ENCODE measurements at regions not wholly inside any gene's neighbourhood (a gene's known extent, or its start where the extent isn't known, plus 50 kb on each side); places are given as distances from the start of the nearest gene placed in this dataset.

GRCh38 chr12:127538316-127538715, 728.7 kb upstream of the TMEM132C start:
- TF ChIP-seq CTCF (IDR thresholded peaks at IDR 0.05): no peak
- no peaks in the 10 kb centered on the region for H3K36me3 Mint-ChIP-seq (ENCODE audit: unreplicated experiment)
- no peak overlapping the region for H3K27ac Mint-ChIP-seq (ENCODE audit: unreplicated experiment)
- peaks cover 9% of the 10 kb centered on the region for H3K27me3 Mint-ChIP-seq (ENCODE audit: unreplicated experiment)
- H3K9me3 Mint-ChIP-seq (ENCODE audit: unreplicated experiment): peaks cover 7% of the 10 kb centered on the region
- H3K4me1 Mint-ChIP-seq (ENCODE audit: unreplicated experiment): peaks cover 9% of the 10 kb centered on the region
- no peak overlapping the region for H3K4me3 Mint-ChIP-seq (ENCODE audit: unreplicated experiment)
- DNase-seq (ENCODE audit: extremely low spot score, unreplicated experiment): no peak

- no peak for TF ChIP-seq CTCF (IDR thresholded peaks at IDR 0.05)
- H3K4me3 Mint-ChIP-seq (ENCODE audit: unreplicated experiment): no peak overlapping the region
- peaks cover 7% of the 10 kb centered on the region for H3K9me3 Mint-ChIP-seq (ENCODE audit: unreplicated experiment)
- peaks cover 9% of the 10 kb centered on the region for H3K4me1 Mint-ChIP-seq (ENCODE audit: unreplicated experiment)
- no peak overlapping the region for H3K27ac Mint-ChIP-seq (ENCODE audit: unreplicated experiment)
- peaks cover 3% of the 10 kb centered on the region for H3K27me3 Mint-ChIP-seq (ENCODE audit: unreplicated experiment)
- no peaks in the 10 kb centered on the region for H3K36me3 Mint-ChIP-seq (ENCODE audit: unreplicated experiment)
- DNase-seq (ENCODE audit: extremely low spot score, unreplicated experiment): no peak
These were observed 727.6 kb upstream of the TMEM132C start for GRCh38 chr12:127539226-127539858.

GRCh38 chr12:127542391-127542790, 724.6 kb upstream of the TMEM132C start:
- no peak for TF ChIP-seq CTCF (IDR thresholded peaks at IDR 0.05)
- no peaks in the 10 kb centered on the region for H3K36me3 Mint-ChIP-seq (ENCODE audit: unreplicated experiment)
- no peak overlapping the region for H3K27ac Mint-ChIP-seq (ENCODE audit: unreplicated experiment)
- DNase-seq (ENCODE audit: extremely low spot score, unreplicated experiment): no peak
- no peaks in the 10 kb centered on the region for H3K9me3 Mint-ChIP-seq (ENCODE audit: unreplicated experiment)
- no peaks in the 10 kb centered on the region for H3K27me3 Mint-ChIP-seq (ENCODE audit: unreplicated experiment)
- H3K4me3 Mint-ChIP-seq (ENCODE audit: unreplicated experiment): no peak overlapping the region
- peaks cover 9% of the 10 kb centered on the region for H3K4me1 Mint-ChIP-seq (ENCODE audit: unreplicated experiment)

- TF ChIP-seq CTCF (IDR thresholded peaks at IDR 0.05): no peak
- no peak for DNase-seq (ENCODE audit: extremely low spot score, unreplicated experiment)
- H3K27ac Mint-ChIP-seq (ENCODE audit: unreplicated experiment): no peak overlapping the region
- H3K9me3 Mint-ChIP-seq (ENCODE audit: unreplicated experiment): no peaks in the 10 kb centered on the region
- H3K4me3 Mint-ChIP-seq (ENCODE audit: unreplicated experiment): no peak overlapping the region
- H3K4me1 Mint-ChIP-seq (ENCODE audit: unreplicated experiment): peaks cover 9% of the 10 kb centered on the region
- H3K36me3 Mint-ChIP-seq (ENCODE audit: unreplicated experiment): no peaks in the 10 kb centered on the region
- no peaks in the 10 kb centered on the region for H3K27me3 Mint-ChIP-seq (ENCODE audit: unreplicated experiment)
These were observed 724.0 kb upstream of the TMEM132C start for GRCh38 chr12:127542931-127543330.

GRCh38 chr12:127546721-127547505, 720.1 kb upstream of the TMEM132C start:
- Mint-ChIP-seq H3K4me3 (ENCODE audit: unreplicated experiment) (no peak overlapping the region), H3K36me3 (ENCODE audit: unreplicated experiment) (no peaks in the 10 kb centered on the region), H3K4me1 (ENCODE audit: unreplicated experiment) (peaks cover 9% of the 10 kb centered on the region), H3K27me3 (ENCODE audit: unreplicated experiment) (no peaks in the 10 kb centered on the region), H3K9me3 (ENCODE audit: unreplicated experiment) (no peaks in the 10 kb centered on the region), H3K27ac (ENCODE audit: unreplicated experiment) (no peak overlapping the region)
- no peak for DNase-seq (ENCODE audit: extremely low spot score, unreplicated experiment)
- no peak for TF ChIP-seq CTCF (IDR thresholded peaks at IDR 0.05)

Measured in osteocyte (in vitro differentiated cells).